Activated T-cell treated with anti-CD3 and anti-CD28 coated beads, Interleukin-2, amount 50 U/mL, for 1 hour (primary cell): ENCODE measurements at regions not wholly inside any gene's neighbourhood (a gene's known extent, or its start where the extent isn't known, plus 50 kb on each side); places are given as distances from the start of the nearest gene placed in this dataset.

ENCODE experiments used
- DNase-seq: peaks from one replicate; pipeline ENCODE4 v3.0.0-alpha.2; 2020

DNA sequence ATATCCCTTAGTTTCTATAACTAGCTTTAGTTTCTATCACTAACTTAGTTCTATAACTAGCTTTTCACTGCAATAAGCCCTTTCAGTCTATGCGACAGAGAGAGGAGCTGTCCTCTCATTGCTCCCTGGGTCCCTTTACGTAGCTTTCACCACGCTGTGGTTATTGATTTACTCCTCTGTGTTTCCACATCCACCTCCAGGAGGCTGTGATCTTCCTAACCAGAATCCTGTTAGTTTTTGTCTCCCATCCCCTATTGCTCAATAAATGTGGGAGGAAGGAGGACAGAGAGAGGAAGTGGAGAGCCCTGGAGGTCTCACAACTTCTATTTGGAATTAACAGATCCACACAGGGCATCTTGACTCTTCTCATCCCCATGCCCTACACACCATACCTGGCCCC lies 1036.1 kb downstream of the MCTP2 start:
- DNase-seq = no peak

DNA sequence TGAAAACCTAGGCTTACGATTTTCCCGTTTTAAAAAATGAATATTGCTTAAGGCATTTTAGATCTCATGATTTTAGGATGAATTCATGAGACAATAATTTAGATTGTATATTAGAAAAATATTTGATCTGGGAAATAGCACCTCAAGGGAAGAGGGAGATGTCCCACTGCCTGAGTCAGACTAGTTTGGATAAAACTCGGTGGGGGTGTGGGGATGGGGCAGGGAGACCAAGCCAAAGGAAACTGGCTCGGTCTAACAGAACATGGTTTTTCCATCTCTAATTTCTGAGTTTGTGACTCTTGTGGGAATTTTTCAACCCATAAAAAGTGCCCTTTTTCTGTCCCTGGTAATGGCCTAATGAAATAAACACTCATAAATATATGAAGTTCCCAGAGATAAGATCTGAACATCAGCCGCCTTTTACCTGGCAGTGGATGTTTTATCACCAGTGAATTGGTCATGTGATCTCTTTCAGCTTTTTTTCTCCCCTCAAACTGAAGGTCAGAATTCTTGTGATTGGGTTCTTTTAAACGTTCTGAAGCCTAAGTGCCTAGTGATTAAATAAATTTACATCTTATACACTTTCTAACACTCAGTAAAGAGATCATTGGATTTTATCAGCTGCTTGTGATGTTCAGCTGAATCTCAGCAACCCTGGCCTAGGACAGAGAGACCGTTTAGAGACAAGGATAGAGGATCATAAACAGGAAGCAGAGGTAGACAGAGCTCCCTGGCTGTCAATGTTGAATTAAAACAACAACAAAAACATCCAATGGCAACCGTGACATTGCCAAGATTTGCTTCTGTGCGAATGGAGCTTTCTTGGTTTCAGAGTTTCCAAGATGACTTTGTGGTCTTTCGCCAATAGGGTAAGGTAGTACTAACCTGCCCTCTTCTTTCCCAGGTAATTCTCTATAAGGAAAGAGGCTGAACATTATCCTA lies 1038.2 kb downstream of the MCTP2 start:
- no peak for DNase-seq

DNA sequence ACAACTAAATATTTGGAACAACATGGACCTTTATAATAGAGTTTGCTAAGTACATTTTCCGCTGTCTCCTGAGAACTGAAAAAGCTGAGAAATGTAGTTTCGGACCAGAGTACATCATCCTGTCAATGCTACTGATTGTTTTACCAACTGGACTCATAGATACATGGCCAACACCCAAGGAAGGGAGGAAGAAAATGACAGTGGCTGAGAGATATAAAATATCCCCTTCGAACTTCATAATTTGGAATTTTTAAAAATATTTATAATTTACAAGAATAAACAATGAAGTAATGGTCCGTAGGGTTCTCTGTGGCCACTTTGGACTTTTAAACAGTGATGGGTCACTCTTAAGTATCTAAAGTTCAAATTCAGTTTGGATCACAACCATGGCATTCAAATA lies 1042.7 kb downstream of the MCTP2 start:
- no peak for DNase-seq

DNA sequence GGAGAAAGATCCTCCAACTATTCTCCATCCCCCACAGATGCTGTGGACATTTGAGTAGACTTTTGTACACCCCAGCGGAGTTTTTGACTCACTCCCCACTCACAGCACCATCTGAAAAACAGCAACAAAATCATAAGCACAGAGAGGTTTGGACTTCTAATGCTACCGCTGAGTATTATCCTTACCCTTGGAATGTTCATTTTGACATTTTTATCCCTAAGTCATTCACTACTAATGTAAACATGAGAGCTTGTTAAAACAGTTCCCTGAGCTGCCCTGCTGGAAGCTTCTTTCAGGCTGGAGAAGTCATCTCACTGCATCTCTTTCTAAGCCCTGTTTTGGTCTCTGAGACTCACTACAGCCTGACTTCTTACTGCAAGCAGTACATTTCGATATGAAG lies 1045.9 kb downstream of the MCTP2 start:
- no peak for DNase-seq

DNA sequence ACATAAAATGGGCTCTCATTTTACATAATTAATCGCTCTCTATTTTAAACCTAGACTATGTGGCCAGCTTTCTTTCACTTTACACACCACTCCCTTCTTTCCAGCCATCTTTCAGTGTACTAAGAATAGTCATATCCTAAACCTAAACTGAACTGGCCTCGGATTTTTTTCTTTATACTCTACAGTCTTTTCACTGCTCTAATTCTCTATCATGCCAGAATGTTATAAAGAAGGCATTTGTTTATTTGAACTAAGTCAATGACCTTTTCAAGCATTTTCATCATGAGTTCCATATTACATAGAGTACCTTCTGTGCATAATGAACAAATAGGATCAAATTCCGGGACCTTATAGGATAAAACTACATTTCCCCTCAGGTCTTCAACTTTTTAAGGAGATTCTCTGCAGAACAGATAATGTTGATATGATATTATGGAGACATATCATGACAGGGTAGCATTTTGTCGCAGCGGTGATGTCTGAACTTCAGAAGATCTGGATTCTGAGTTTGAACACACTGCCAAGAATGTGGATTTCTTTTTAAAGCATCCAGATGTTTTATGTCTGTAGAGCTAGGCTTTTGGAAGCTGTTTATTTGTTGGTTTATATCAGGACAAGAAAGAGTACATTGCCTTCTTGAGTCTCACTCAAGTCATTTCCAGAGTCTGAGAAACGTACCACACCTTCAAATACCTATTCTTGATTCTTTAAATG lies 1047.3 kb downstream of the MCTP2 start:
- no peak for DNase-seq

DNA sequence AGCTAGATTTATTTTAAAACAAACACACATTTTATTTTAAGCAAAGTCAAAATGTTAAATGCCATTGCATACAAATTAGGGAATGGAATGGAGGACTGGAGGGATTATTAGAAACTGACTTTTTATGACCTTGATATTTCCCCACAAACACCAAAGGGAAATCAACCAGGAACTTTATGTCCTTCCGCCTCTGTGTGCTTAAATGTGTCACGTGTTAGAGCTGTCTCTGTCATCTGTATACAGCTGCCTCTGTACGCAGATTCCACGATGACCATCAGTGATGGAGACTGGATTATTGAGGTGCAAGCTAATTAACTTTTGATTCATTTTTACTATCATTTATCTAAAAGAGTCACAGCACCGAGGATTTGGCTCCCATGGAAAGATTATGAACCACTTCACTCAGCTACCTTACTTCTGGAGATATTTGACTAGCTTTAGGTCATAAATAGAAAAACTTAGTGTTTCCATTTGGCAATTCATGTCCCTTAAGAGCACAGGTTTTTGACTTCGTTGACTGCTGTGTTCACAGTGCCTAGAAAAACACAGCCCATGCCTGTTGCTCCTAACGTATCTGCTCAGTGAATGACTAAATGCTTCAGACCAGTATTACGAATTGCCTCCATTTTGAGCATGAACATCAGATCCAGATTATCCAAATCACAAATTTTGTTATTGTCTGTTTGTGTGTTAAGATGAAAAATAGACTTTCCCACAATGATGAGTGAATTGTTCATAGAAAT lies 1048.1 kb downstream of the MCTP2 start:
- DNase-seq = no peak

DNA sequence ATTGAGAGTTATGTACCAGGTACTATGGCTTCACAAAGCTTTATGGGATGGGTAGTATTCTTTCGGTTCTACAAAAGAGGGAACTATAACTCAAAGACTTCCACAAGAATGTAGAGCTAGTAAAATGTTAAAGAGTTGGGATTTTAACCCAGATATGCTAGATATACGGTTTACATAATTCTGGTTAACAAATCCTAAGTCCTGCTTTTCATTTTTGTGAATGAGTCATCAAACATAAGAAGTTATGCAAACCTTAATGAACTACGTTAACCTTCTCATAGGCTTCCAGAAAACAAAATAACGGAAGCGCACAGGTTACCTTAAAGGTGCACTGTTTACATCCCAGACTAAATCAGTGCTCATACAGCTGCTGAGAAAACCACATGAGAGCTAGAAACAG lies 1049.3 kb downstream of the MCTP2 start:
- no peak for DNase-seq

DNA sequence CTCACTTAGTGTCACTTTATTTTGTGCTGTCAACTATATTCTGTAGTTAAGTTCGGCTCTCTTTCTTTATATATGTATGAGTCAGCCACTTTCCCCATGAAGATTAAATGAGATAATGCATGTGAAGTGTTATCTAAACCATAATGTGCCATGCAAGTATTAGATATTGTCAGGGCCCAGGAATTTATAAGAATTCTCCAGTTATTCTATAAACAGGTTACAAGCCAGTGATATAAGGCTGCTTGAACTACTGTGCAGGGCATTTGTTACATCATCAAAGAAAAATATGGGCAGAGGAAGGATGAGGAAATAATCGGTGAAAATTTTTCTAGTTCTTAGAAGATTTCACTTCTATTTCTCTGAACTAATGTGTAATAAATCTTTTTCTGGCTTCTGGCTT lies 1049.0 kb upstream of the NR2F2 start:
- DNase-seq = no peak

DNA sequence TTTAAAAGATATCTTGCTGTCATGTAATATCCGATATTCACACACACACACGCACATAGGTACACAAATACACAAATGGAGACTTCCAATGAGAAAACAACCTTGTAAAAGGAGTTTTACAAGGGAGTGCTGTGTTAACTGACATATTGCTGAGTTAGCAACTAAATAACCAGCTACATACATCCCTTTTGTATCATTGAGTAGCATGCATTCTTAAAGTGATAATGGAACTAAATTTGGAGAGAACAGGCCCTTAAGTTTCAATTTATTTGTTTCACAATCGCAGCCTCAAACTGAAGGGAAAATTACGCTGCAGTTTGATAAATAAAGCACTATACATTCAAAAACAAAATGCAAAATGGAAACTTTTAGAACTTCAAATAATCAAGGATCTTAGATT lies 1046.0 kb upstream of the NR2F2 start:
- no peak for DNase-seq

DNA sequence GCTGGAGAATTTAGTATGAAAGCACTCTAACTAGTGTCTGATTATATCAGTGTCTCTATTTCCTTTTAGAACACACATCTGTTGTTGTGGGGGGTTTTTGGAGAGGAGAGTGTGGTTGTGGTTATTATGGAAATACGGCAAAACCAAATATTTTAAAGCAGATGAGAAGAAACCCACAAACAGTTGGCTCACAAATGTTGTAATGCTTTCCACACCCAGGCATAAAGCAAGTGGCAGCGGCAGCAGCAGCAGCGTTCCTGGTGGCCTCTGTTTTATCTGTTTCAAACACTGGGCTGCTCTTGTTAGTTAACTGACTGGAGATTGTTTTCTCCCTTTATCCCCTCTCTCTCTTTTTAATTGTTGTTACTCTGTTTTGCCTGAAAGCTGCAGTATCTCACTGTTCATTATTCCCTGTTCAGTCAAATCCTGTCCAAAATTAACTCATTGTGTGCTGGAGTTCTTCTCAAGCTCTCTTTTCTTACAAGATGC lies 1045.5 kb upstream of the NR2F2 start:
- no peak for DNase-seq

DNA sequence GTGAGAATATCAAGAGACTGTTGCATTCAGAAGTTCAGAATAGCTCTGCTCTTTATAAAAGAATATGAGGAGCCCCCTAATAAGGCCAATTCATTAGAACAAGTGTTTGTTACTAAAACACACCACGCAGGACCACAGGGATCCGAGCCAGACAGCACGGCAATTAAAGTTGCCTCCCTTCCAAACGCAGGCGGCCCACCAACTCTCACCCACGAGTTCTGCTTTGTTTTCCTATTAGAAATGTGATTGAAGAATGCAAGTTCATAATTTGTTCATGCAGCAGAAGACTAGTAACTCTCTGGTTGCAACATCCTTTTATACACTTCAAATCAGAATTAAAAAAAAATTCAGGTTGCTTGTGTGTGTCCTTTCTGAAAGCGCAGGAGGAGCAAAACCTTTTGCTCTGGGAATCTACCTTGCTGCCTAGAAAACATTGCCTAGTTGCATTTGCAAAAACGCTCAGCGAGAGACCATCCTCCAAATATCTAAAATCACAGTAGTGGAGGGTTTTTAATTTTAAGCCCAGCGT lies 1044.1 kb upstream of the NR2F2 start:
- no peak for DNase-seq

DNA sequence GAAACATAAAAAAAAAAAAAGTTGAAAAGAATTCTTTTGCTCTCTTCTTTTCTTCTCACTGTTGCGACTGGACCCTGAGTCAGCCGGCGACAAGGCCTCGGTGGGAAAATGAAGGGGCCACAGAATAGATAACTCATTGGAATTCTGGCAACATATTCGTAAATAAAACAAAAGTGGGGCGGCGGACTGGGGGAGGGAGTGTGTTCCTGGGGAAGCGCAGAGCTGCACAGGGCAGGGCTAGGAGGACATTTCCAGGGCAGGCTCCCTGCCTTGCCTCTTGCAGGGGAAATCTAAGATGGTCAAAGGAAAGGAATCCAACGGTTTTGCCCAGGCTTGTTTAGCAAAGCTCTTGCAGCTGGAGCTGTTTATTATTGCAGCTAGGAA lies 1042.8 kb upstream of the NR2F2 start:
- DNase-seq = no peak

DNA sequence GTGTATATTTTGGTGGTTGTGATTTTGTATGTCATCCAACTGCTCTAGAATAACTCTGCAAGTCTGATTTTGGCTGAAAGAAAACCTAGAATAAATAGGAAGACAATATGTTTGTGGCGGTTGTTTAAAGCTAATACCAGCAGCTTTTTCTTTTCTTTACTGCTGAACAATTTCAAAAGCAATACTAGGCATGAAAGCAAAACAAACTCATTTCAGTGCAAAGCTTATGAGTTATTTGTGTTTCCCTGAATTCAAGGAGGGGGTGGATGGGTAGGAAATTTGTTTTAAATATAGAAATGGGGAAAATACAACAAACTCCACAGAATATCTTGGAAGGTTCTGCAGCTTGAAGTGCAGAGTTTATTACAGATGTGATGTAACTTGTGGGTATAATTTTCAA lies 1041.9 kb upstream of the NR2F2 start:
- DNase-seq = no peak

DNA sequence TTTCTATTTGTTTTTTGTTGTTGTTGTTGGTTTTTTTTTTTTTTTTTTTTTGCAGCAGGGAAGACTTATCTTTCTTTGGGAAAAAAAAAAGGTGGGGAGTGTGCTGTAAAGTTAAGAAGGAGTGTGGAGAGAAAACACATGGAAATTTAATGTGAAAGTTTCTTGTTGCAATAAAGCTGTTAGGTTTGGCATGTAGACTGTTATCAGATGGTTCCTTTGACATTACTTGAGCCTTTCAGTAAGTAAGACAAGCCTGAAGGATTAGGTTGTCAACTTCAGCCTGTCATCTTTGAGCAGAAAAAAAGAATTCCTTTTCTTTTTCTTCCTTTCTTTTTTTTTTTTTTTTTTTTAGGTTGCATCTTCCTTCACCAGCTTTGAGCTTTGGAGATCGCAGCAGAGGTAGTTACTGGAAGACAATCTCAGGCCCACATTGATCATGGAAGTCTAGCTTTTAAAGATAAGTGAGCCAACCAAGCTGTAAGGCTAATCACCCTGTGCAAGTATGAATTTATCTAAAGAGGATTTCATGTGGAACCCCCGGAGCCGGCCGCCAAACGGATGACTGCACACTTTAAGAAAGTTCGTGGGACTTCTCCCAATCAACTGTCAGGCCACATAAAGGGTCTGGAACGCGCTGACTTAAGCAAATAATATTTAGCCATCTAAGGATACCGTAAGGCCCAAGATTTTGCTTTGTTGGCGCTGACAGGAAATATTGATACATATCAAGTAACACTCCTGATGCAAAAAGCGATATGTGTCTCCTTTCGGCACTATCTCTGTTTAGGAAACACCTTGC lies 1040.1 kb upstream of the NR2F2 start:
- DNase-seq = no peak

DNA sequence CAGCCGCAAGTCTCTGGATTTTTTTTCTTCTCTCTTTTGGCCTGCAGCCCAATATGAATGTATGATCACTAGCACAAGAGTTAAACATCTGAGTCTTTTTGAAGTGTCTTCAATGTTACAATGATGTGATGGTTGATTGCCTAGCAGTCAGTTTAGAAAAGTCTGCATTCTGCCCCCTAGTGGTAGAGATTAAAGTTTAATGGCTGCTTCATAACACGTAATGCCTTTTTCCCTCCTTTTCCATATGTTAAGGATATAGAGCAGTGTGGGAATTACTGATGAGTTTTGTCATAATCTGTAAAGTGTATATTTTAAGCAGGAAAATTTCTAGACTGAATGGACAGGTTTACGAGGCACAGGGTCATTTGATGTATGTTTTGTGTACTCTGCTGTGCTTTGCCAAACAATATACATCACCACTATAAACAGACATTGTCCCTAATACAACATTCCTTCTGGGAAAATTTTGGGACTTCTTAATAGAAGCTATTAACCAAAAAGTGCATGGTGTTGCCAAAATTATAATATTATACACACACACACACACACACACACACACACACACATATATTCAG lies 1038.5 kb upstream of the NR2F2 start:
- DNase-seq = no peak

DNA sequence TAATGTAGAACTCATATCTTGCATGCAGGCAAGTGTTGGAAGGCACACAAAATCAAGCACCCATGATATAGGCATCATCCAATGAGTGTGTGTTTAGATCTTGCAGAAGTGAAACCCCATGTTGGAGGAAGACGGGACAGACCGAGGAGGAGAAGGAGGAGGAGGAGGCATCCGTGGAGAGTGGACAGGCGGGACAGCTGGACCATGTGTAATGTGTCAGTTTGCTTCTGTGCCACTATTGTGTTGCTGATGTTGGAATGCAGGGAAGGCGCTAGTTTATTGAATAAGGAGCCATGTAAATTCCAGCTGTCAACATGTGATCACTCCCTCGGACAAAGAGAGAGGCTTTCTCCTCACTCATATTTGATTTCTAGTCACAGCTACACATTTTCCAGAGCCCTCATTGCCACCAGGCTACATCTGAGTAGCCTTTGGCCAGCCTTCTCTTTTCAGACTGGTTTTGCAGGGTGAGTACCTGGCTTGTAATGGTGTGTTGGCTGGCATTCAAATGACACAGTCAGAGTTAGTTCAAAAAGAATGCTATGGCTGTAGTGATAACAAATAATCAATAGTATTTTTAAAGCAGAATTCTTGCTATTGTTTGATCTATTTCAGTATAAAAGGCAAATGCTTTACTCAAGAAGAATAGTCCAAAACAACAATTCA lies 1037.6 kb upstream of the NR2F2 start:
- no peak for DNase-seq

DNA sequence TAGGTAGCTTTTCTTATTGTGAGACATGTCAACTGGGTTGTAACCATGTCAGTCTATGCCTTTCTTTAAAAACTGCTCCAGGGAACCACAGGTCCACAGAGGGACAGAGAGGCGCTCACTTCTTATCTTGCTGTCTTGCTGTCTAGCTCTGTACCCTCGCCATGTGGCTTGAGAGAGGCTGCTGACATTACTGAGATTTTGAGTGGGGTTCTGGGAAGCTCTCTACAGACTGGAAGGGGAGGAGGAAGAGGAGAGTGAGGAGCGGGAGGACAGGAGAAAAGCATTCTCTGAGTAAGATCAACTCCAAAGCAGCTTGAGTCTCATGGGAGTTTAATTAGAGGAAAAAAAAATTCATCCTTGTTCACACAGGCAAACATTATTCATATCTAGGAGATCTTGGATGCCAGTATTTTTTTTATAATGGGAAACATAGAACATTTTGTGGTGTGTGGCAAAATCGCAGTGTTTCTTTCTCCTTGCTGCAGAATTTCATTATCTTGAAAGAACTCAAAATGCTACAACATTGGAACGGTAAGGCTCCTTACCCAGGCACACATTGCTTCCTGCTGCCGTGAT lies 1037.0 kb upstream of the NR2F2 start:
- DNase-seq = no peak

DNA sequence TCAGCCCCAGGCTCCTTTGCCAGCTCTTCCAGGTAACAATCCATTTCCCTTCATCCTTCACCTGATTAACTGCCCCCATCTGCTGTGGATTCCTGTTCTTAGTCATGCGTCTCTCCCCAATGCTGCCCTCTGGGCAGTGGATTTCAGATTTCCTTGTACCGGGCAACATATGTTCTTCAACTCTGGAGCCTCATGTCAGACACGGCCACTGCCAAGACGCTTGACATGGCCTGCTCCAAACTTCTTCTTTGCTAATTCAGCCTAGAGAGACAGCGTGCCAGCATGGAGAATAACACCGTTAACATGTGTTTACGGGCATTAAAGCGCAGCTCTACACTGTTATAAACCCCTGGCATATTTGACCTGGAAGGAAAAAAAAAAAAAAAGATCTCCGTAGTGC lies 1035.1 kb upstream of the NR2F2 start:
- DNase-seq = no peak

DNA sequence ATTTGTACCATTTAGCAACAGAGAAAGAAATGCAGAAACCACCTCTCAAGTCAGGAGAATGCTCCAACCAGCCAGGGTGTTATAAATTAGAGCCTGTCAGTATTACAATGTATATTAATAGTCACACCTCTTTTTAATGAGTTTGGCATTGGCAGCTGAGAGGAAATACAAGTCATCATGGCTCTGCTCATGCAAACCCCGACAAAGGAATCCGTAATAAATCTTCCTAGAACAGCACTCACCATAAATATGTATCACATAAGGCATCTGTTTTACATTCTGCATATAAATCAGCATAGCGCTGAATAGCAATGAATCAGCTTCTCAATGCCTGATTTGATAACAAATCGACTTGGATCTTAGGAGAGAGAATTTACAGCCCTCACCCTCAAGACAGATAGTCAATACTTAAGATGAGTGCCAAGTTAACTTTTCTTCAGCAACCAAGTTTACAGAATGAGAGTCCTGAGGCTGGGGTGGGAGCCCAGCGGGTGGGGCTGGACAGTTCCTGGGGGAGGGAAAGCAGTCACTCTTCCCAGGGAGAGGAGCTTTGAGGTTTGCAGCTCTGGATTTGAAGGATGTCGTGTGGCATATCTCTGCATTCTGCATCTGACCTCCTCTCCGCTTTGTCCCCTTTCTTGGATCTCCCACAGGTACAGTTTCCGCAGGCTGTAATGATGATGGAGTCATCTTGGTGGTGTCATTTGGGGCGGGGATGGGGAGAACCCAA lies 1034.4 kb upstream of the NR2F2 start:
- no peak for DNase-seq

DNA sequence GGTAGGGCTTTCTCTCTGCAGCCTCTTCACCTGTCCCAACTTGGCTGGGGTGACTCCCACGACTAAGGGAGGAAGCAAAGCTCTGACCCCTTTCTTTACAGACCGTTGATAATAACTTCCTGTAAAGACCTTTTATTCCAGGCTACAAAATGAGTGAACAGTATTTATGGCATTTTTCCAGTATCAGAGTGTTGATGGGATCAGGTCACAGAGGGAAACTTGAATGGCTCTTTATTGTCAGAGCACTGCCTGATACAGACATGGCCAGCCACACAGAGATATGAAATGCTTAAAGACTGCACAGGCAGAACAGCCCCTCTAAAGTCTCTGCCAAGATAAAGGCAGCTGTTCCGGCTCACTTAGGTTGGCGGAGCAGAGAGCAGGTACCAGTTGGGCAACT lies 1033.9 kb upstream of the NR2F2 start:
- DNase-seq = no peak
